Left ventricle myocardium inferior (tissue), 1 donor: ENCODE measurements at regions not wholly inside any gene's neighbourhood (a gene's known extent, or its start where the extent isn't known, plus 50 kb on each side); places are given as distances from the start of the nearest gene placed in this dataset.
A peak's percentile ranks its signal among the peaks of the same experiment; 100 is the strongest.

Experiments used
- DNase-seq: peaks from one replicate; pipeline ENCODE4 v3.0.0-alpha.2; 2020
- H3K27ac ChIP-seq: fragments of 200-600 bp; replicated peaks from 2 replicates; pipeline ENCODE4 v1.8.0; 2021
- H3K27me3 ChIP-seq: fragments of 200-600 bp; 2 replicates; pipeline ENCODE4 v1.8.0; 2021; ENCODE audit warnings: low read depth
- H3K36me3 ChIP-seq: fragments of 200-600 bp; 2 replicates; pipeline ENCODE4 v1.8.0; 2021
- H3K4me1 ChIP-seq: fragments of 200-600 bp; 2 replicates; pipeline ENCODE4 v1.8.0; 2021
- H3K4me3 ChIP-seq: fragments of 200-600 bp; 2 replicates; pipeline ENCODE4 v1.8.0; 2021; ENCODE audit warnings: mild to moderate bottlenecking, moderate library complexity
- H3K9me3 ChIP-seq: fragments of 200-600 bp; replicated peaks from 2 replicates; pipeline ENCODE4 v1.8.0; 2021
- CTCF ChIP-seq: fragments of 200-600 bp; IDR thresholded peaks from 2 replicates; pipeline ENCODE4 v1.8.0; 2021; ENCODE audit warnings: antibody characterized with exemption, mild to moderate bottlenecking, borderline replicate concordance
- intact Hi-C: fragments of 100-400 bp; cut with micrococcal nuclease; formaldehyde crosslinking; loops from one replicate; pipeline ENCODE4 v1.11.0; 2022
- donor health status: DM: no; HTN: yes; CAD: no; lungs with severe emphysema.

- H3K36me3 ChIP-seq = no peaks in the 10 kb centered on the region
- H3K4me1 ChIP-seq = no peaks in the 10 kb centered on the region
- H3K27me3 ChIP-seq = peaks cover 28% of the 10 kb centered on the region
- H3K9me3 ChIP-seq = no peaks in the 10 kb centered on the region
- DNase-seq = no peak
- intact Hi-C loops = no loop called here
- H3K4me3 ChIP-seq = no peak overlapping the region
- no peak for TF ChIP-seq CTCF
- peak overlapping the region; percentile 58 for H3K27ac ChIP-seq
Observed at GRCh38 chr18:78295262-78295661, 684.4 kb upstream of the SALL3 start.

- no peak for DNase-seq
- TF ChIP-seq CTCF = no peak
- no peak overlapping the region for H3K4me3 ChIP-seq
- intact Hi-C loops = no loop called here
- peaks cover 28% of the 10 kb centered on the region for H3K27me3 ChIP-seq
- no peak overlapping the region for H3K27ac ChIP-seq
- H3K9me3 ChIP-seq = no peaks in the 10 kb centered on the region
- no peaks in the 10 kb centered on the region for H3K4me1 ChIP-seq
- no peaks in the 10 kb centered on the region for H3K36me3 ChIP-seq
Observed at GRCh38 chr18:78296166-78296565, 683.5 kb upstream of the SALL3 start.

GRCh38 chr18:78297048-78297447 is 682.6 kb upstream of the SALL3 start:
- H3K4me3 ChIP-seq = no peak overlapping the region
- no peaks in the 10 kb centered on the region for H3K36me3 ChIP-seq
- H3K4me1 ChIP-seq = no peaks in the 10 kb centered on the region
- no peaks in the 10 kb centered on the region for H3K9me3 ChIP-seq
- H3K27me3 ChIP-seq = peaks cover 34% of the 10 kb centered on the region
- no peak for DNase-seq
- no peak overlapping the region for H3K27ac ChIP-seq
- no peak for TF ChIP-seq CTCF
- intact Hi-C loops = no loop called here

- H3K4me3 ChIP-seq = no peak overlapping the region
- no peaks in the 10 kb centered on the region for H3K4me1 ChIP-seq
- H3K36me3 ChIP-seq = no peaks in the 10 kb centered on the region
- peaks cover 27% of the 10 kb centered on the region for H3K27me3 ChIP-seq
- no peak for TF ChIP-seq CTCF
- H3K27ac ChIP-seq = peak overlapping the region; percentile 62
- DNase-seq = no peak
- no peaks in the 10 kb centered on the region for H3K9me3 ChIP-seq
- intact Hi-C loops = no loop called here
Observed at GRCh38 chr18:78303519-78304191, 676.0 kb upstream of the SALL3 start.

- DNase-seq = no peak
- peaks cover 31% of the 10 kb centered on the region for H3K27me3 ChIP-seq
- H3K4me1 ChIP-seq = no peaks in the 10 kb centered on the region
- no peak overlapping the region for H3K4me3 ChIP-seq
- intact Hi-C loops = no loop called here
- H3K9me3 ChIP-seq = no peaks in the 10 kb centered on the region
- no peak for TF ChIP-seq CTCF
- H3K36me3 ChIP-seq = no peaks in the 10 kb centered on the region
- H3K27ac ChIP-seq = peak overlapping the region; percentile 62
Observed at GRCh38 chr18:78304192-78305164, 675.1 kb upstream of the SALL3 start.
